ENCODE measurements at regions not wholly inside any gene's neighbourhood (a gene's known extent, or its start where the extent isn't known, plus 50 kb on each side); places are given as distances from the start of the nearest gene placed in this dataset.
A peak's percentile ranks its signal among the peaks of the same experiment; 100 is the strongest.
"Not testable (repeated sequence)": the region's sequence is repeated elsewhere in the genome, so short reads cannot be mapped to it uniquely, and the experiment has no call there.

- DNase-seq (ENCODE audit: low spot score in 2 of 2): no peak
- Histone ChIP-seq H3K36me3 (no peaks in the 10 kb centered on the region), H3K27me3 (no peaks in the 10 kb centered on the region), H3K27ac (peak overlapping the region; percentile 27 to 78), H3K4me1 (peaks cover 5 to 29% of the 10 kb centered on the region in 2 donors), H3K4me3 (no peak overlapping the region), H3K9me3 (no peaks in the 10 kb centered on the region)
- intact Hi-C loops (cut with DNase I): no loop called here
- no peak for TF ChIP-seq CTCF (IDR thresholded peaks at IDR 0.05)
Measured at GRCh38 chr2:37769551-37769950, 98.1 kb upstream of the CDC42EP3 start.

- Histone ChIP-seq H3K9me3 (no peaks in the 10 kb centered on the region), H3K36me3 (no peaks in the 10 kb centered on the region), H3K4me3 (no peak overlapping the region), H3K27me3 (no peaks in the 10 kb centered on the region), H3K27ac (no peak overlapping the region), H3K4me1 (peaks cover 5 to 41% of the 10 kb centered on the region in 2 donors)
- intact Hi-C loops (cut with DNase I): no loop called here
- DNase-seq (ENCODE audit: low spot score in 2 of 2): no peak
- TF ChIP-seq CTCF (IDR thresholded peaks at IDR 0.05): no peak
Measured at GRCh38 chr2:37770797-37771196, 99.4 kb upstream of the CDC42EP3 start.

GRCh38 chr2:37771600-37772088, 100.2 kb upstream of the CDC42EP3 start:
- H3K4me3 ChIP-seq: no peak overlapping the region
- TF ChIP-seq CTCF (IDR thresholded peaks at IDR 0.05): no peak
- intact Hi-C loops (cut with DNase I): no loop called here
- peaks cover 8 to 50% of the 10 kb centered on the region in 2 donors for H3K4me1 ChIP-seq
- no peaks in the 10 kb centered on the region for H3K27me3 ChIP-seq
- H3K27ac ChIP-seq: peak overlapping the region in 1 of 2 donors; percentile 34
- H3K36me3 ChIP-seq: no peaks in the 10 kb centered on the region
- H3K9me3 ChIP-seq: no peaks in the 10 kb centered on the region
- no peak for DNase-seq (ENCODE audit: low spot score in 2 of 2)

GRCh38 chr2:37773371-37774130, 102.1 kb upstream of the CDC42EP3 start:
- Histone ChIP-seq H3K27me3 (no peaks in the 10 kb centered on the region), H3K4me3 (no peak overlapping the region), H3K9me3 (no peaks in the 10 kb centered on the region), H3K4me1 (peaks cover 3 to 42% of the 10 kb centered on the region in 2 donors), H3K27ac (peak overlapping the region; percentile 30 to 90), H3K36me3 (no peaks in the 10 kb centered on the region)
- TF ChIP-seq CTCF (IDR thresholded peaks at IDR 0.05): no peak
- no peak for DNase-seq (ENCODE audit: low spot score in 2 of 2)
- intact Hi-C loops (cut with DNase I): no loop called here

GRCh38 chr2:37774171-37774944, 102.9 kb upstream of the CDC42EP3 start:
- H3K4me3 ChIP-seq; DNase-seq (ENCODE audit: low spot score in 2 of 2); H3K27me3 ChIP-seq; H3K36me3 ChIP-seq; H3K9me3 ChIP-seq; intact Hi-C loops (cut with DNase I): not testable (repeated sequence)
- Histone ChIP-seq H3K27ac (peak overlapping the region; percentile 87 to 90), H3K4me1 (peaks cover 3 to 34% of the 10 kb centered on the region in 2 donors)
